Astrocyte (in vitro differentiated cells and primary cell): ENCODE measurements at regions not wholly inside any gene's neighbourhood (a gene's known extent, or its start where the extent isn't known, plus 50 kb on each side); places are given as distances from the start of the nearest gene placed in this dataset.

Experiments
- DNase-seq: peaks from one replicate; pipeline ENCODE4 v3.0.0-alpha.2; 2010; ENCODE audit warnings: low read depth
- FAIRE-seq: peaks from 2 replicates; lab custom pipeline; 2011; peaks lifted over from hg19 to GRCh38; lab: Jason Lieb, UNC
- H2AFZ ChIP-seq: 2 replicates; pipeline ENCODE4 v1.6.0; 2012; ENCODE audit warnings: low read depth, low read length, inconsistent platforms
- H3K27ac ChIP-seq: 2 replicates; pipeline ENCODE4 v1.5.1; 2011; ENCODE audit warnings: low read depth, low read length, inconsistent platforms
- H3K27me3 ChIP-seq: 2 replicates; pipeline ENCODE4 v1.6.0; 2011; ENCODE audit warnings: low read length, inconsistent platforms; ENCODE audit not compliant: insufficient read depth
- H3K36me3 ChIP-seq: 2 replicates; pipeline ENCODE4 v1.5.1; 2011; ENCODE audit warnings: low read length, inconsistent platforms; ENCODE audit not compliant: insufficient read depth
- H3K4me1 ChIP-seq: 2 replicates; pipeline ENCODE4 v1.5.1; 2011; ENCODE audit warnings: low read length, inconsistent platforms; ENCODE audit not compliant: insufficient read depth
- H3K4me2 ChIP-seq: 2 replicates; pipeline ENCODE4 v1.6.0; 2012; ENCODE audit warnings: low read length, inconsistent platforms
- H3K4me3 ChIP-seq: 2 replicates; pipeline ENCODE4 v1.5.1; 2011; ENCODE audit warnings: low read depth, mild to moderate bottlenecking, low read length, inconsistent platforms; ENCODE audit not compliant: insufficient read depth
- H3K79me2 ChIP-seq: 2 replicates; pipeline ENCODE4 v1.6.0; 2012; ENCODE audit warnings: mild to moderate bottlenecking, low read length, inconsistent platforms; ENCODE audit not compliant: insufficient read depth
- H3K9ac ChIP-seq: 2 replicates; pipeline ENCODE4 v1.6.0; 2012; ENCODE audit warnings: mild to moderate bottlenecking, low read length, inconsistent platforms
- H3K9me3 ChIP-seq: 2 replicates; pipeline ENCODE4 v1.5.1; 2012; ENCODE audit warnings: low read depth, mild to moderate bottlenecking, low read length, inconsistent platforms; ENCODE audit not compliant: insufficient read depth
- H4K20me1 ChIP-seq: 2 replicates; pipeline ENCODE4 v1.6.0; 2012; ENCODE audit warnings: low read length, inconsistent platforms; ENCODE audit not compliant: insufficient read depth
- H3K27ac Mint-ChIP-seq: one replicate; pipeline ENCODE4 v1.8.0; 2021; ENCODE audit warnings: mild to moderate bottlenecking, mixed read lengths; ENCODE audit not compliant: unreplicated experiment
- H3K27me3 Mint-ChIP-seq: one replicate; pipeline ENCODE4 v1.8.0; 2021; ENCODE audit warnings: low read depth, mixed read lengths; ENCODE audit not compliant: unreplicated experiment
- H3K36me3 Mint-ChIP-seq: one replicate; pipeline ENCODE4 v1.8.0; 2021; ENCODE audit warnings: low read depth, mixed read lengths; ENCODE audit not compliant: unreplicated experiment
- H3K4me1 Mint-ChIP-seq: one replicate; pipeline ENCODE4 v1.8.0; 2021; ENCODE audit warnings: low read depth, mixed read lengths; ENCODE audit not compliant: unreplicated experiment
- H3K4me3 Mint-ChIP-seq: one replicate; pipeline ENCODE4 v1.8.0; 2021; ENCODE audit warnings: mild to moderate bottlenecking, moderate library complexity, mixed read lengths; ENCODE audit not compliant: unreplicated experiment
- H3K9me3 Mint-ChIP-seq: one replicate; pipeline ENCODE4 v1.8.0; 2021; ENCODE audit warnings: mild to moderate bottlenecking, mixed read lengths; ENCODE audit not compliant: unreplicated experiment
- EZH2 ChIP-seq: IDR thresholded peaks from 2 replicates; pipeline ENCODE4 v1.6.1; 2012; ENCODE audit warnings: mild to moderate bottlenecking, low read length, inconsistent platforms; ENCODE audit not compliant: insufficient read depth
- TF ChIP-seq, protein P1 (sequence below): IDR thresholded peaks from 2 replicates; pipeline ENCODE4 v1.5.1; 2011; ENCODE audit warnings: low read depth, mild to moderate bottlenecking, inconsistent platforms, low read length, moderate library complexity; ENCODE audit not compliant: insufficient read depth

DNA sequence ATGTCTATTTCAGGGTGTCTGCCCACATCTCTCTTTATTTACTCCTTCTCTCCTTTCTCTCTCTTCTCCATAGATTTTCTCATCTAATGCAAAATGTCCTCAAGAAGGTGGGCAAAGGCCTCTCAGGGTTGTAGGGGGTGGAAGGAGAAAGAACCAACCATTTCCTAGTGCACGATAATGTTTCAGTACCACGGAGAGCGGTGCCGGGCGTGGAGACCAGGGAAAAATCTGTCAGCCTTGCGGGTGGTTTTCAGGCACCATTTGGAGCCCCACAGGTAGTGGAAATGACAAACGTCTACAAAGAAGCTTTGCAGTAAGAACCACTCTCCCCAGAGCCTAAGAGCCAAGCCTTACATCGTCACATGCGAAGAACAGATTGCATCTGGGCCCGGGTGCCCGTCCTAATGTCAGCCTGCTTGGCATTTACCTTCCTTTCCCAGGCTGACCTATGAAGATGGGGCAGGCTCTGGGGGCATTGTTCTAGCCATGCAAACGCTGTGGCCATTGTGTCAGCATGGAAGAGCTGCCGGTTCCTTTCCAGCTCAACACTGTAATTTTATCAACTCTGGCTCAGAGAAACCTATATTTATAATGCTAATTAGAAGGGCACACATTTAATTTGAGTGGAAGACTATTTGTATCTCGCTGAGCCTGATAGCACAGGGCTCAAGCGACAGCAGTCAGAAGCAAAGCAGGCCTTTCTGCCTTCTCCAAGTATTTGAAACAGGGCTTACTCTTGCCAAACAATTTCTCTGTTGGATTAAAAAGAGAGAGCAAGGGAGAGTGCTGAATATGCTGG lies 430.1 kb upstream of the WWC1 start:
- FAIRE-seq (no peak), DNase-seq (no peak)

DNA sequence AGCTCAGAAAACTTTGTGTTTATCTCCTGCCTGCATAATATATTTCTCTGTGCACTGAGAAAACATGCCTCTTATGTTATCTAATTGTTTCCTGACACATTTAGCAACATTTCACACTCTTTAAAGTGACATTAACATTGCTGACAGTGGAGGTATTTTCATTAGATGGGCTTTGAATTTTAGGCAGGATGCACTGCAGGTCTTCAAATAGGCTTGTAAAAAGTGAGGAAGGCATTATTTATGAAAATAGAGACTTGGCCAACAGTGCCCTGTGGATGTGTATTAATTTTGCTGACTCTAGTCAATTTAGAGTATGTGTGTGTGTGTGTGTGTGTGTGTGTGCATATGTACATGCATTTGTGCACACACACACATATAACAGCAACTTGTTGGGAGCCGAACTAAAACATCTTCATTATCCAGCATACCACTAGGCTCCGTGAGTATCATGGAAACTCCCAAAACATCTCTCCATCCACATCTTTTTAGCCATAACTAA lies 429.5 kb upstream of the WWC1 start:
- no peaks in the 10 kb centered on the region for H3K9me3 ChIP-seq
- H3K36me3 ChIP-seq: no peaks in the 10 kb centered on the region
- Mint-ChIP-seq H3K27ac (no peak overlapping the region), H3K4me1 (peaks cover 3% of the 10 kb centered on the region), H3K4me3 (no peak overlapping the region), H3K36me3 (peaks cover 5% of the 10 kb centered on the region), H3K27me3 (no peaks in the 10 kb centered on the region), H3K9me3 (peaks cover 2% of the 10 kb centered on the region)
- H4K20me1 ChIP-seq: no peaks in the 10 kb centered on the region
- no peak overlapping the region for H3K27ac ChIP-seq
- no peaks in the 10 kb centered on the region for H3K4me1 ChIP-seq
- no peak for TF ChIP-seq EZH2
- no peak overlapping the region for H3K4me2 ChIP-seq
- H3K27me3 ChIP-seq: no peaks in the 10 kb centered on the region
- DNase-seq: no peak
- H2AFZ ChIP-seq: no peak overlapping the region
- FAIRE-seq: no peak
- H3K79me2 ChIP-seq: no peaks in the 10 kb centered on the region
- no peak overlapping the region for H3K4me3 ChIP-seq
- no peak overlapping the region for H3K9ac ChIP-seq

More for the DNA sequence above, 430.1 kb upstream of the WWC1 start:
- Histone ChIP-seq H3K79me2 (no peaks in the 10 kb centered on the region), H3K4me3 (no peak overlapping the region), H3K9ac (no peak overlapping the region), H4K20me1 (no peaks in the 10 kb centered on the region), H3K4me2 (no peak overlapping the region), H2AFZ (no peak overlapping the region), H3K27ac (no peak overlapping the region), H3K36me3 (no peaks in the 10 kb centered on the region), H3K9me3 (no peaks in the 10 kb centered on the region), H3K4me1 (no peaks in the 10 kb centered on the region), H3K27me3 (no peaks in the 10 kb centered on the region)
- Mint-ChIP-seq H3K27me3 (no peaks in the 10 kb centered on the region), H3K4me3 (no peak overlapping the region), H3K27ac (no peak overlapping the region), H3K36me3 (peaks cover 5% of the 10 kb centered on the region), H3K9me3 (peaks cover 2% of the 10 kb centered on the region), H3K4me1 (peaks cover 3% of the 10 kb centered on the region)
- no peak for TF ChIP-seq EZH2
- TF ChIP-seq, protein P1, sequence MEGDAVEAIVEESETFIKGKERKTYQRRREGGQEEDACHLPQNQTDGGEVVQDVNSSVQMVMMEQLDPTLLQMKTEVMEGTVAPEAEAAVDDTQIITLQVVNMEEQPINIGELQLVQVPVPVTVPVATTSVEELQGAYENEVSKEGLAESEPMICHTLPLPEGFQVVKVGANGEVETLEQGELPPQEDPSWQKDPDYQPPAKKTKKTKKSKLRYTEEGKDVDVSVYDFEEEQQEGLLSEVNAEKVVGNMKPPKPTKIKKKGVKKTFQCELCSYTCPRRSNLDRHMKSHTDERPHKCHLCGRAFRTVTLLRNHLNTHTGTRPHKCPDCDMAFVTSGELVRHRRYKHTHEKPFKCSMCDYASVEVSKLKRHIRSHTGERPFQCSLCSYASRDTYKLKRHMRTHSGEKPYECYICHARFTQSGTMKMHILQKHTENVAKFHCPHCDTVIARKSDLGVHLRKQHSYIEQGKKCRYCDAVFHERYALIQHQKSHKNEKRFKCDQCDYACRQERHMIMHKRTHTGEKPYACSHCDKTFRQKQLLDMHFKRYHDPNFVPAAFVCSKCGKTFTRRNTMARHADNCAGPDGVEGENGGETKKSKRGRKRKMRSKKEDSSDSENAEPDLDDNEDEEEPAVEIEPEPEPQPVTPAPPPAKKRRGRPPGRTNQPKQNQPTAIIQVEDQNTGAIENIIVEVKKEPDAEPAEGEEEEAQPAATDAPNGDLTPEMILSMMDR: no peak

GRCh38 chr5:167863883-167864282 lies 427.6 kb upstream of the WWC1 start:
- H2AFZ ChIP-seq: no peak overlapping the region
- H3K27ac ChIP-seq: no peak overlapping the region
- no peaks in the 10 kb centered on the region for H3K4me1 ChIP-seq
- Mint-ChIP-seq H3K9me3 (no peaks in the 10 kb centered on the region), H3K36me3 (peaks cover 3% of the 10 kb centered on the region), H3K4me1 (peaks cover 3% of the 10 kb centered on the region), H3K27ac (no peak overlapping the region), H3K4me3 (no peak overlapping the region), H3K27me3 (no peaks in the 10 kb centered on the region)
- H4K20me1 ChIP-seq: no peaks in the 10 kb centered on the region
- H3K9ac ChIP-seq: no peak overlapping the region
- no peaks in the 10 kb centered on the region for H3K36me3 ChIP-seq
- DNase-seq (no peak), FAIRE-seq (no peak)
- H3K27me3 ChIP-seq: no peaks in the 10 kb centered on the region
- H3K9me3 ChIP-seq: no peaks in the 10 kb centered on the region
- H3K79me2 ChIP-seq: no peaks in the 10 kb centered on the region
- no peak for TF ChIP-seq EZH2
- TF ChIP-seq, protein P1: no peak
- no peak overlapping the region for H3K4me2 ChIP-seq
- H3K4me3 ChIP-seq: no peak overlapping the region
